ENCODE measurements at regions not wholly inside any gene's neighbourhood (a gene's known extent, or its start where the extent isn't known, plus 50 kb on each side); places are given as distances from the start of the nearest gene placed in this dataset.
"Not testable (repeated sequence)": the region's sequence is repeated elsewhere in the genome, so short reads cannot be mapped to it uniquely, and the experiment has no call there.

DNA sequence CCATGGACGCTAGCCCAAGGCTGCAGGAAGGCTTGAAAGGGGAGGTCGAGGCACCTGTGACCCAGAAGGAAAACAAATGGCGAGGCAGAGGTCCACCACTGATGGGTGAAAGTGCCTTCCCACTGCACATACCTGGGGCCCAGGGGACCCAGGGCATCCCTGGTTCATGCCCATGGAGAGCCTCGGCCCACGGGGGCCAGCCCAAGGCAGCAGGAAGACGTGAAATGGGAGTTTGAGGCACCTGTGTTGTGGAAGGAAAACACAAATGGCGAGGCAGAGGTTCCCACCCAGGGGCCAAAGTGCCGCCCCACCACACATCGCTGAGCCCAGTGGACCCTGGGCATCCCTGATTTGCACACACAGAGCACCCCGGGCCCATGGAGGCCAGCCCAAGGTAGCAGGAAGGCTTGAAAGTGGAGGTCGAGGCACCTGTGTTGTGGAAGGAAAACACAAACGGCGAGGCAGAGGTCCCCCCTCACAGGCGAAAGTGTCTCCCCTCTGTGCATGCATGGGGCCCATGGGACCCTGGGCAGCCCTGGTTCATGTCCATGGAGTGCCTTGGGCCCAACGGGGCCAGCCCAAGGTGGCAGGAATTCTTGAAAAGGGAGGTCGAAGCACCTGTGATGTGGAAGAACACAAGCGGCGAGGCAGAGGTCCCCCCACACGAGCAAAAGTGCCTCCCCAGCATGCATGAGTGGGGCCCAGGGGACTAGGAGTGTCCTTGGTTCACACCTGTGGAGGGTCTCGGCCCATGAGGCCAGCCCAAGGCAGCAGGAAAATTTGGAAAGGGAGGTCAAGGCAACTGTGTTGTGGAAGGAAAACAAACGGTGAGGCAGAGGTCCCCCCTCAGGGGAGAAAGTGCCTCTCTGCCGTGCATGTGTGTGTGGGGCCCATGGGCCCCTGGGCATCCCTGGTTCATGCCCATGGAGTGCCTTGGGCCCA is 383.3 kb downstream of the ALG10 start:
- no peak for DNase-seq (ENCODE audit: low read depth)

DNA sequence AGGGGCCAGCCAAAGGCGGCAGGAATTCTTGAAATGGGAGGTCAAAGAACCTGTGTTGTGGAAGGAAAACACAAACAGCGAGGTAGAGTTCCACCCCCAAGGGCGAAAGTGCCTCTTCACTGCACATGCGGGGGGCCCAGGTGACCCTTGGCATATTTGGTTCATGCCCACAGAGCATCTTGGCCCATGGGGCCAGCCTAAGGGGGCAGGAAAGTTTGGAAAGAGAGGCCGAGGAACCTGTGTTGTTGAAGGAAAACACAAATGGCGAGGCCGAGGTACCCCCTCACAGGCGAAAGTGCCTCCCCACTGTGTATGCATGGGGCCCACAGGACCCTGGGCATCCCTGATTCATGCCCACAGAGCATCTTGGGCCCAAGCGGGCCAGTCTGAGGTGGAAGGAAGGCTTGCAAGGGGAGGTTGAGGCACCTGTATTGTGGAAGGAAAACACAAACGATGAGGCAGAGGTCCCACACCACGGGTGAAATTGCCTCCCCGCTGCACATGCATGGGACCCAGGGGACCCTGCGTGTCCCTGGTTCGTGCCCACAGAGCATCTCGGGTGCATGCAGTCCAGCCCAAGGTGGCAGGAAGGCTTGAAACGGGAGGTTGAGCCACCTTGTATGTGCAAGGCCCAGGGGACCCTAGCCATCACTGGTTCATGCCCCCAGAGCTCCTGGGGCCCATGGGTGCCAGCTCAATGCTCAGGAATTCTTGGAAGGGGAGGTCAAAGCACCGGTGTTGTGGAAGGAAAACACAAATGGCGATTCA is 384.1 kb downstream of the ALG10 start:
- no peak for DNase-seq (ENCODE audit: low read depth)

DNA sequence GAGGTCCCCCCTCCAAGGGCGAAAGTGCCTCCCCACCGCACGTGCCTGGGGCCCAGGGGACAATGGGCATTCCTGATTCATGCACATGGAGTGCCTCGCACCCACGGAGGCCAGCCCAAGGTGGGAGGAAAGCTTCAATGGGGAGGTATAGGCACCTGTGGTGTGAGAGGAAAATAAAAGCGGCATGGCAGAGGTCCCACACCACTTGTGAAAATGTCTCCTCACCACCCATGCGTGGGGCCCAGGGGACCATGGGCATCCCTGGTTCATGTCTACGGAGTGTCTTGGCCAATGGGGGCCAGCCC is 384.7 kb downstream of the ALG10 start:
- no peak for DNase-seq (ENCODE audit: low read depth)

DNA sequence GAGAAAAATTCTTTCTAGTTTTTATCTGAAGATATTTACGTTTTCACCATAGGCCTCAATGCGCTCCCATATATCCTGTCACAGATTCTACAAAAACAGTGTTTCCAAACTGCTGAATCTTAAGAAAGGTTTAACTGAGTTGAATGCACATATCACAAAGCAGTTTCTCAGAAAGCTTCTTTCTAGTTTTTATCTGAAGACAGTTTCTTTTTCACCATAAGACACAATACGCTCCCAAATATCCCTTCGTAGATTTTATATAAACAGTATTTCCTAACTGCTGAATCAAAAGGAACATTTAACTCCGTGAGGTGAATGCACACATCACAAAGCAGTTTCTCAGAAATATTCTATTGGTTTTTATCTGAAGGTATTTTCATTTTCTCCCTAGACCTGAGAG is 385.5 kb downstream of the ALG10 start:
- no peak for DNase-seq (ENCODE audit: low read depth)

DNA sequence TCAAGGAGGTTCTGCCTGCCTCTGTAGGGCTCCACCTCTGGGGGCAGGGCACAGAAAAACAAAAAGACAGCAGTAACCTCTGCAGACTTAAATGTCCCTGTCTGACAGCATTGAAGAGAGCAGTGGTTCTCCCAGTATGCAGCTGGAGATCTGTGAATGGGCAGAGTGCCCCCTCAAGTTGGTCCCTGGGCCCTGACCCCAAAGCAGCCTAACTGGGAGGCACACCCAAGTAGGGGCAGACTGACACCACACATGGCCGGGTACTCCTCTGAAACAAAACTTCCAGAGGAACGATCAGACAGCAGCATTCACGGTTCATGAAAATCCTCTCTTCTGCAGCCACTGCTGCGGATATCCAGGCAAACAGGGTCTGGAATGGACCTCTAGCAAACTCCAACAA is 409.2 kb downstream of the ALG10 start:
- not testable (repeated sequence) for DNase-seq (ENCODE audit: low read depth)
